DMS153 (cell line): ENCODE measurements at regions not wholly inside any gene's neighbourhood (a gene's known extent, or its start where the extent isn't known, plus 50 kb on each side); places are given as distances from the start of the nearest gene placed in this dataset.
"Not testable (repeated sequence)": the region's sequence is repeated elsewhere in the genome, so short reads cannot be mapped to it uniquely, and the experiment has no call there.

Source experiments
- DNase-seq: peaks from one replicate; lab custom pipeline; 2025; lab: John Stamatoyannopoulos, UW

DNA sequence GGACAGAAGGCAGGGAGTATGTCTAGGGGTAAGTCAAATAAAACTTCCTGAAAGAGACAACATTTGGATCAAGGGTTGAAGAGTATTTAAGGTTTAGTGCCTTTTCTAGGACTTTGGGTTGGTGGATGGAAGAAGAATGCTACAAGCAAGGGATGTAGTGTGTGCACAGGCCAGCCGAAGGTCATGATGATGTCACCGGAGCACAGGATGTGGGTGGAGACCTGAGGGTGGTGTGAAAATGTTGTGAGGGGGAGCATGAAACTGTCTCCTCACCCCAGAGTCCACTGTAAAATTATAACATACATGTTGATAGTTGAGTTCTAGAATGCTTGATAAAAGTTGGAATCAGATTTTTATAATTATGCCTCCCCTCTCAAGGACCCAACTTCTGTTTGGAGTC is 553.3 kb upstream of the SGCD start:
- no peak for DNase-seq

DNA sequence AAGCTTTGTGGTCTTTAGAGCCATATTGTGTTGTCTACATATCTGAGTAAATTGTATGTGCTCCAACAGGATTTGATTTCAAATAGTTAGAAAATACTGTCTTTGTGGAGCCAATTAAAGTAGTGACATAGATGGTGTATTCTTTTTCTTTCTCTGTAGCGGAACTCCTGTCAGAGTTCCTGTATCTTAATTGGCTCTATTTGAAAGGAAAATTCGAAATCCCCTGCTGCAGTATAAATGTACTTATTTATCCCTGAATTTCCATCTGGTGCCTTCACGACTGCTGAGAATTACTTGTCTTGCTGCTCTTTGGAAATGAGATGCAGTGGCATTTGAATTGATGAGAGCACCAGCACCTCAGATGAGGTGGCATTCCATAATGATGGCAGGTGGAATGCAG is 546.7 kb upstream of the SGCD start:
- DNase-seq: no peak

DNA sequence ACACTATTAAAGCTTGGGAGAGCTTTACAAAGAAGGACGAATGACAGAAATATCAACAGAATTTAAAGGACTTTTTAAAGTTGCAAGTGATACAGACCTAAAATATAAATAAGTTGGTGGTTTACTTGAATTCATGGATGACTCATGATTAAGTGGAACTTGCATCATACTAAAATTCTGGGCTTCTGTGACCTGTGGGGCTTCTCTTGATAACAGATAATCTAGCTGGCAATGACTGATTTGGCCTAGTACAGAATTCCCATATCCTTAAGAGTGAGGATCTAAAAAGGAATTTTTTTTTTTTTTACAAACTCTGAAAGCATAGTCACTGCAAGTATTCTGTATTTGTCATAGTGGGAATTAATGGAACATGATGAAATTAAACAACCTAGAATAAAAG is 543.7 kb upstream of the SGCD start:
- no peak for DNase-seq

DNA sequence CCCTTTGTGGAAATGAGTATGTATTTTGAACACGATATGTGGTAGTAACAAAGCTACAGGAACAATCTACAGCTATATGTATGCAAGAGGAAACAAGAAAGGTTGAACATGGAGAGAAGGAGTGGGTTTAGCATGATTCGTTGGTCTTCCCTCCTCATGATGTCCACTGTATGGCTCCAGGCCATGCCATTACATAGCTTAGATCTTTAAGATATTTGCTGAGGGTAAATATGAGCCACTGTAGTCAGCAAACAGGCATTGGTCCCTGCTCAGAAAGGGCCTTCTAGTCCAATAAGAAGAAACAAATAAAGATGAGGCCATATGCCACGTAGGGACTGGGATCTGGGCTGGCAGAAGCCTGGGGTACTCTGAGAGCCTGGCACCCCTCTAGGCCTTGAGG is 543.2 kb upstream of the SGCD start:
- DNase-seq: no peak

DNA sequence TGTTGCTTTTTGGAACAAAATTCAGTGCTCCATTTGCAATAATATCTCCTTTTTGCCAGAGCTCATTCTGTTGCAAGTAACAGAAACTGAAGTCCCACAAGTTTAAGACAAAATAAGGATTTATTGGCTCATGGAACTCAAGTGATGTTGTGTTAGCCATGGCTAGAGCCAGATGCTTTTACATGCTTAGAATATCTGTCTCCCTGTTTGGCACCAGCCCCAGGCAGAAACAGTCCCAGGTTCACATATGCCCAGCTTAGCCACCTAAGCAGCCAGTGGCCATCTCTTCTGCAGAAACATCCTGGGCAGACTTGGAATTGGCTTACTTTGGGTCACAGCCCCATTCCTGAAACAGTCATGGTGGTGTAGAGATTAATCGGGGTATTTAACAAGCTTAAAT is 540.9 kb upstream of the SGCD start:
- no peak for DNase-seq

DNA sequence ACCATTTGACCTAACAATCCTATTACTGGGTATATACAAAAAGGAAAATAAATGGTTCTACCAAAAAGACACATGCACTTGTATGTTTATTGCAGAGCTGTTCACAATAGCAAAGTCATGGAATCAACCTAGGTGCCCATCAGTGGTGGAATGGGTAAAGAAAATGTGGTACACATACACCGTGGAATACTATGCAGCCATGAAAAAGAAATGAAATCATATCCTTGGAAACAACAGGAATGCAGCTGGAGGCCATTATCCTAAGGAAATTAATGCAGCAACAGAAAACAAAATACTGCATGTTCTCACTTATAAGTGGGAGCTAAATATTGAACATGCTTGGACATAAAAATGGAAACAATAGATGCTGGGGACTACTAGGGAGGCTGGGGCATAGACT is 534.1 kb upstream of the SGCD start:
- DNase-seq: no peak

DNA sequence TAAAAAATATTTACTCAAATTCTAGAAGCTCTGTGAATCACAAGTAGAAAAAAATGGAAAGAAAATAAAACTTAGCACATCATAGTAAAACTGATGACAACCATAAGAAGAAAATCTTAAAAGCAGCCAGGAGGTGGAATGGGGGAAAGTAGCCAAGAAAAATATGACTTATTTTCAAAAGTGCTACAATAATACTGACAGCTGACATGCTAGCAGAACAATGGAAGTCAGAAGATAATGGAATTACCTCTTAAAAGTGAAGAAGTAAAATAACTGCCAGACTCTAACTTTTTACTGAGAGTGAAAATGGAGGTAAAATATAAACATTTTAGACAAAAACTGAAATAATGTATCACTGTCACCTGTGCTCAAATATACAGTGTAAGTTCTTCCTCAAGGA is 532.2 kb upstream of the SGCD start:
- DNase-seq: no peak

DNA sequence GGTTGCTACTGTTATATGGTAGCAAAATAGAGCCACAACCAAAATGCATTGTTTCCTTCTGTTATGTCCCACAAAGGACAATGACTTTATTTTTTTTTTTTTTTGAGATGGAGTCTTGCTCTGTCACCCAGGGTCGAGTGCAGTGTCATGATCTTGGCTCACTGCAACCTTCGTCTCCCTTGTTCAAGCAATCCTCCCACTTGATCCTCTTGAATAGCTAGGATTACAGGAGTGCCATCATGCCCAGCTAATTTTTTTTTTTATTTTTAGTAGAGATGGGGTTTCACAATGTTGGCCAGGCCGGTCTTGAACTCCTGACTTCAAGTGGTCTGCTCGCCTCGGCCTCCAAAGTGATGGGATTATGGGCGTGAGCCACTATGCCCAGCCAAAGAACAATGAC is 527.7 kb upstream of the SGCD start:
- no peak for DNase-seq

DNA sequence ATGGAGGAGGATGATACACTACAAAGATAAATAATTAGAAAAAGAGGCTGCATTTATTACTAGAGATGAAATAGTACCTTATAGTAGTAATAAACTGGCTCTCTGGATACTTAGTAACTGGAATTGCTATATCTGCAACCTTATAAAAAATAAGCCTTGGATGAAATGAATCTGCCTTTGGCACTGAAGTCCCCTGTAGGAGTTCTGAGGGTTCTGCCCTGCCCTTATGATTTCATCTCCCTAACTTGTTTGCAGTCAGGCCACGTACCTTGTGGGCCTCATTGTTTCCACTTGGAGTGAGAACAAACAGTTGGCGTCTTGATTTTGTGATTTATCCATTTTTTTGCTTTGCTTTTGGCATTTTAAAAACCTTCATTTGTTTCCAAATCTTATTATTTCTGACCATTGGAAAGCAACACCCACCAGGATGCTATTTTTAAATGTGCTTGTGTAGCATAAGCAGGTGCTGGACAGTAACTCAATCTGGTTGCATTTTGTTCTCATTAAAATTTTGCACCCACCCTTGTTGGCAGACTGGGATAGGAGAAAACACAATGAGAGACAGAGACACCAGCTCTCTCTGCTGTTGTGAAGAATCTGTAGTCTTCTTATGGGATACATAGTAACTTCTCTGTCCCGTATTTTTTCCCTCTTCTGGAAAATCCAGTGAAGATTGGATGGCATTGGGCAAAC is 518.9 kb upstream of the SGCD start:
- DNase-seq: no peak

DNA sequence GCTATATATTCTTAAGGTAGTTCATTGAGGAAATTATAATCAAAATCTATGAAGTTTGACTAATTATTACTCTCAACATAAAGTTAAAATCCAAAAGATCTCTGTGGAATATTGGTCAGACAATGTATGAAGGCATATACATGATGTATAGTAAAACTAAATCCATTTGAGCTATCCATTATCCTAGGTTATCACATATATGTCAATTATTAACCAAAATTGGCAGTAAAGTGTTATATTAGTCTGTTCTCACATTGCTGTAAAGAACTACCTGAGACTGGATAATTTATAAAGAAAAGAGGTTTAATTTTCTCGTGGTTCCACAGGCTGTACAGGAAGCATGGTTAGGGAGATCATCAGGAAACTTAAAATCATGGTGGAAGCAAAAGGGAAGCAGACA is 511.7 kb upstream of the SGCD start:
- no peak for DNase-seq

DNA sequence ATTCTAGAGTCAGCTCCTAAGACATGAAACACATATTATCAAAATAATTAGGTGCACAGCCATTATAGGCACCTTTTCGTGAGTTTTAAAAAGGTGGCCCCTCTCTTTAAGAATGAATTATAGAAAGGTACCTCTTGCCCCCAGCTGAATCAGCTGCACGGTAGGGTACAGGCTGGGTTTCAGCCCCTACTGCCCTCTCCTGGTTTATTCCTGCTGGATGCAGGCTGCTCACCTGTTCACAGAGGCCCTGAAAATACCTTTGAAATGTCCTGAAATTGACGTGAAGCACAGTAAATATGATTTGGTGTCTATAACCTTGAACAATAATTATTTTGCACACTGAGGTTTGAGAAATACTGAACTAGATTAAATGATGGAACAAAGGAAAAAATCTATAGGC is 504.8 kb upstream of the SGCD start:
- no peak for DNase-seq

DNA sequence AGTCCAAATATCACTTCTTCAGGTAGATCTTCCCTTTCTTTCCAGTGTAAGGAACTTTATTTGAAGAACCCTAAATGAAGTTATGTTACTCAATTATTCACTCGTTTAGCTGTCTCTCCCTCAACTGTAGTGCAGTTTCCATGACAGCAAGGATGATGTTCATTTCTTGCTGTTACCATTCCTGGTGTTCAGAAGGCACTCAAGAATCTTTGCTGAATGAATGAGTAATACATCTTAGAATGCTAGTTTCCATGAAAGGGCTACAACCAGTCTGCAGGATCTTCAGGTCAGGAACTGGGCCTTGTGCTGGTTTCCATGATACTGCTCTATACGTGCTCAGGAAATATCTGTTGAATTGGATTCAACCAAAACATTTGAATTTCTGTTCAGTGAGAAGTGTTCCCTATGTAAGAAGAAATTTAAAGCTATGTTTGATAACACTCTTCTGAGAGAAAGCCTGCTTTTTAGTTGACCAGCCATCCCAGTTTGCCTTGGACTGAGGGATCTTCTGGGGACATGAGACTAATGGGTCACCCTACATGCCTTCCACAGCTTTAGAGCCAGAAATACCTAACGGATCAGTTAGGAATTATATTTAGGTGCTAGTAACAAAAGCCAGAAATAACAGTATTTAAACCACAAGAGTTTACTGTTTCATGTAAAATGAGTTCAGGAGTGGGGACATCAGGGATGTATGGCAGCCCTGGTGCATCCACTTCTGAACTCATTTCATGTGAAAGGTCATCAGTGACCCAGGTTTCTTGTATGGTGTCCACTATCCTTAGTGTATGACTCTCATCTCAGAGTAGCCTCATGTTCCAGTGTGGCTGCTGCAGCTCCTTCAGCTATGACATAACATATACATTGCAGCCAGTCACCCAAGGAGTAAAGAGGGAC is 500.1 kb upstream of the SGCD start:
- no peak for DNase-seq

DNA sequence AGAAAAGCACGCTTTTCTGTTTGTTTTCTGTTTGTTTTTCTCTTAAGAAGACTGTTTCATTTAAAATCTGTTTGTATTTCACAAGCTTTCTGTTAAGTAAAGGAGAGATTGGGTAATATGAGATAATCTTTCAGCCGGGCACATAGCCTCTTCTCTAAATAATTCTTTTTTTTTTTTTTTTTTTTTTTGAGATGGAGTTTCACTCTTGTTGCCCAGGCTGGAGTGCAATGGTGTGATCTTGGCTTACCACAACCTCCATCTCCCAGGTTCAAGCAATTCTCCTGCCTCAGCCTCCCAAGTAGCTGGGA is 499.5 kb upstream of the SGCD start:
- not testable (repeated sequence) for DNase-seq

DNA sequence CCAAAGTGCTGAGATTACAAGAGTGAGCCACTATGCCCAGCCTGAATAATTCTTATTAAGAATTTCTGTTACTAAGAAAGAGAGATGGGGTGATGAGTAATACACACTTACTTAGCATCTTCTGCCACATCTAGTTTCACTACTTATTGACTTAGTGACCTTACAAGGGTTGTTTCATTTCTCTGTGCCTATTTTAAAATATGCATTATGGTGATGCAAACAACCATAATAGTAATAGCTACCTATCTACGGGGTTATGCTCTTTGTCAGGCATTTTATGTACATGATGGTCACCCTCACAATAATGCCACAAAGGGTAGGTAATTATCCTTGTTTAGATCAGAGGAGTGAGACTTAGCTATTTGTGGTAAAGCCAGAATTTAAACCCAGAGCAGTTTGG is 499.0 kb upstream of the SGCD start:
- DNase-seq: no peak

DNA sequence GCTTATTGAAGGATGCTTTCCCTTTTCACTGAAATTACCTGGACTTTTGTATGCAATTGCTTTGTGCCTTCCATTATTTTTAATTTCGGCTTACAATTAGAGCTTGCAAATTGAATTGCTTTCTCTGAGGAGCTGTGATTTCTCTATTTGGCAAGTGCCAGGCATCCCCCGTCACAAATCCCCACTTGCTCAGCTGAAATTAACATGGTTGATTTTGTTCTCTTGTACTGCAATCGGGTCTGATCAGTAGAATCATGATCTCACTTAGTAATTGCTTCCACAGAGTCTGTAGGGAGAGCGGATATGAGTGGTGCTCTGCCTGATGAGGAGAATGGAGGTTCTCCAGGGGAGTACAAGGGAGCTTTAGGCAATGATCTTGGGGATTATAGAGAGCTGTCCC is 495.5 kb upstream of the SGCD start:
- DNase-seq: no peak

DNA sequence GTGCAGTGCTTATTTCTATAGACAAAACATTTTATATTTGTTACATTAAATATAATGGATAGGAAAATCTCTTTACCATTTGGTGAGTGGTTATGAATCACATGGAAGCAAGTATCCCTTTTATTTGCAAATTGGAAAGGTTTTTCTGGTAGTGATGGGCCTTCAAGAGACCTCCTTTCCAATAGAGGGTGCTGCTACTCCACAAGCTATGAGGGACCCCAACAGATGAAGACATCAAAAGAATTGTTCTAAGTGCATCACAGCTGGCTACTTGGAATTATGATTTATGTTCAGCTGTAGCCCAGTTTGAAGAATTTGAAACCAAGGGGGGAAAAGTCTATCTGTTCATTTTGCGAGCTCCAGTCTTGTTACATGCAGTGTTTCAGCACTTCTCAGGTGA is 493.7 kb upstream of the SGCD start:
- DNase-seq: no peak

DNA sequence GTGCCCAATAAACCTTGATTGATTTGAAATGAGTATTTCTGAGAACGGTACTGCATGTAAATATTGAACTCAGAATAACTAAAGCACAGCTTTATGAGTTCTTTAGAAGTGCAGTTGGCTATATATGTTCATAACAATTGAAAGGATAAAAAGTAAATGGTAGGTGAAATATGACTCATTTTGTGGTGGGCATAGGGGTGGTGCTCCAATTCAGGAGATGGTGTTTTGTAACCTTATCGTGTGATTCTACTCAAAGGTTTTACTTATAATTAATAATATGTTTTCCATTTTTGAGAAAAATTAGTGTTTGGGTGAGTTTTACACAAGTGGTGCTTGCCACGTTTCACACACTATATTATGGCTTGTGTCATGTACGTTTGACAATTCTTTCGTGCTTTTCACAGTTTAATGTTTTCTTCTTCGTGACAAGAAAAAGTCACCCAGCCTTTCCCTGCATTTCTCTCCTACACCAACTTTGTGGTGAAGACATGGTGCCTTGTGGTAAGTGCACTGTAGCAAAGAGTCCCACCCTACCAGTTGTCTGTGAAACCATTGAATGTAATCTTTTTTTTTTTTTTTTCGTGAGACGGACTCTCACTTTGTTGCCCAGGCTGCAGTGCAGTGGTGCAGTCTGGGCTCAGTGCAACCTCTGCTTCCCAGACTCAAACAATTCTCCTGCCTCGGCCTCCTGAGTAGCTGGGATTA is 492.5 kb upstream of the SGCD start:
- DNase-seq: no peak

DNA sequence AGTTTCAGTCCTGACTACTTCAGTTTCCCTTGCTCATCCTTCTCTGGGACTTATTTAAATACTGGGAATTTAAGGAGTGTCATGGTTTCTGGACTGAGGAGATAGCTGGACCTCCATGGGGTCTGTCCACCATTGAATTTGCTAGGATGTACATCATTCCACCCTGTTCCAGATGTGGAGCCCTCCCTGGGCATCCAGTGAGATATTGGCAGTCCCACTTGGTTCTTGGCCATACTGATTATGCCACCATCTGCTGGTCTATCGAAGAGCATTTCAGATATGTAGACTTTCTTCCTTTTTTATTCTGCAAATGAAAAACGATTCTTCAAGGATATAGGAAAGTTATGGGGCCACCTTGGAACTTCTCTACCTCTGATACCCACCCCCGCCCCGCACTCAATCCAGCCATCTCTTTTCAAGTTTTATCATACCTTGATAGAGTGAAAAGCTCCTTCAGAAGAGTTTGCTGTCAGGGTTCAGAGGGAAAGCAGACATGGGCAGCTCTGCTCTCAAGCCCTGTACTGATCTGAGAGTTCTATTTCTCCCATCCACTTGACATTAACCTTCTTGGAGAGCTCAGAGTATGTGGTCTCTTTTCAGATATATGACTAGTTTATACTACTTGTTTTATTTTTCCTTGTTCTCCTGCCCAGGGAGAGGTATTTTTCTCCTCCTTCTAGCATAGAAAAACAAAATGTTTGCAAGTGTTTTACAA is 490.7 kb upstream of the SGCD start:
- DNase-seq: no peak

DNA sequence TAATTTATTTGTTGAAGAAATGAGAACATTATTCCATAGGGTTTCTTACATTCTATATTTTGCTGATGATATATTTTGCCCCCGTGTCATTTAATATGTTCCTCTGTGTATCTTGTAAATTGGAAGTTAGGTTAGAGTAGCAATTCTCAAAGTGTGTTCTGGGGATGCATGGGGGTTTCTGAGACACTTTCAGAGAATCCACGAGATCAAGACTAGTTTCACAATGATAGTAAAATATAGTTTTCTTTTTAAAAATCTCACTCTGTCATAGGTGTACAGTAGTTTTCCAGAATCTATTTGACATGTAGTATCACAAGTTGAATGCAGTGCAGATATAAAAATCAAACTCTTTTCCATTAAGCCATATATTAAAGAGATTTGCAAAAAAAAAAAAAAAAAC is 488.6 kb upstream of the SGCD start:
- no peak for DNase-seq

DNA sequence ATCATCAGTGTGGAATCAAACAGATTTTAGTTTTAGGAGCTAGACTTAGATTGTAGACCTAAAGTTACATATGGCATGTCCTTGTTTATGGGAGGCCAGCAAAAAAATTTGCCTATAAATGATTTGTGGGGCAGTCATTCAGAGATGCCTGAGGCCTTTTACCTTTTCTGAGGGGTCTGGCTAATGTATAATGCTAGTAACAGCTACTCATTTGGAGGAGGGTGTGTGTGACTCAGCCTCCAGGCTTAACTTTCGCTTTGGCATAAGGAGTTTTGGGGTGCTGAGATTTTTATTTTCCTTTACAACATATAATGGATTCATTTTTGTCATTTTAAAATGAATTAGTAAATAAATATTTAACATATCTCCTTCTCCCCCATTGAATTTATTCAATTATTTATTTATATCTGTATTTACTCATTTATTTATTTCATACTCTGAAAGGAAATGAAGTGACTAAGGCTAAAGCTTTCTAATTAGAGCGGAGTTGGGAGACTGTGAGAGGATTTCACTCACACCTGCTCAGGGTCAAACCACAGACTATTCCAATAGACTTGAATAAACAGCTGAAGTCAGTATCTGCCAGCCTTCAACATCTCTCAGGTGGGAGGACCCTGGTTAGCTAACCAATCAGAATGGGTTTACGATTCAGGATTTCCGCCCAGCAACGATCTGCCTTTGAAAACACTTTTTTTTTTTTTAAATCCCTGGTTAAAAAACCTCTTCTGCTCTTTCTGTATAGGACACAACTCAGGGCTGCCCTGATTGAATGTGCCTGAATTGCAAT is 487.5 kb upstream of the SGCD start:
- no peak for DNase-seq

DNA sequence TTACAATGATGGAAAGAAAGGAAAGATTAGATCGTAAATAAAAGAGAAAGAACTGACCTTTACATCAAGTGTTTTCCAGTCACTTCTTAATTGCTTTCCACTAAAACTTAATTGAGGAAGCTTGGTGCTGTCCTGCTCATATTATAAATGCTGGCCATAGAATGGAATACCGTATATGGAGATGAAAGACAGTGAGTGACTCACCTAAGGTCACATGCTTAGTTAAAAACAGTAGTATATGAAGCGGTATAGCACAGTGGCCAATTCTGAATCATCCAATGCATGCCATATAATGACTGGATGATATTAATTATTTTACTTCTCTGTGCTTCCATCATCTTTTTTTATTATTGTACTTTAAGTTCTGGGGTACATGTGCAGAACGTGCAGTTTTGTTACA is 482.4 kb upstream of the SGCD start:
- DNase-seq: no peak

DNA sequence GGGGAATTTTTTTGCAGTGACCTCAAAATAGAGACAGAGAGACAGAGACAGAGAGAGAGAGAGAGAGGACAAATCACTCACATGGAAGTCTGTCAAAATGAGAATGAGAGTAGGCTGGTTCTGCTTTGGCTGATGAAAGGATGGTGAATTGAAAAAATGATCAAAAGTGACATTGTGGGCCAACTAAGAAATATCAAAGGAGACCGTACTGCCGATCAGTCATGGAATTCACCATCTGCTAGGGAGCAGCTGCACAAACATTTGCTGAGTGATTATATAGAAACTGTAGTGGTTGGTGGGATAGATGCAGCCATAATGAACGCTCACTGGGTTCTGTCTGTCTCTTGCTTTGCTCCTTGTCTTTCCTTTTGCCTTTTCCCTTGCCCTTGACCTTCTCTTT is 476.6 kb upstream of the SGCD start:
- peak; percentile 12 for DNase-seq
